Muscle of arm (tissue), 1 donor: ENCODE measurements at regions not wholly inside any gene's neighbourhood (a gene's known extent, or its start where the extent isn't known, plus 50 kb on each side); places are given as distances from the start of the nearest gene placed in this dataset.

Source experiments
- DNase-seq: peaks from one replicate; pipeline ENCODE4 v3.0.0-alpha.2; 2013

DNA sequence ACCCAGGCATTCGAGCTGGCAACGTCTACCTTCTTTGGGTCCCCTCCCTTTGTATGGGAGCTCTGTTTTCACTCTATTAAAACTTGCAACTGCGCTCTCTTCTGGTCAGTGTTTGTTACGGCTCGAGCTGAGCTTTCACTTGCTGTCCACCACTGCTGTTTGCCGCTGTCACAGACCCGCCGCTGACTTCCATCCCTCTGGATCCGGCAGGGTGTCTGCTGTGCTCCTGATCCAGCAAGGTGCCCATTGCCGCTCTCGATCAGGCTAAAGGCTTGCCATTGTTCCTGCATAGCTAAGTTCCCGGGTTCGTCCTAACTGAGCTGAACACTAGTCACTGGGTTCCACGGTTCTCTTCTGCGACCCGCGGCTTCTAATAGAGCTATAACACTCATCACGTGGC is 183.5 kb upstream of the GALNTL6 start:
- DNase-seq = no peak

GRCh38 chr4:171629182-171629581 is 184.0 kb upstream of the GALNTL6 start:
- no peak for DNase-seq

DNA sequence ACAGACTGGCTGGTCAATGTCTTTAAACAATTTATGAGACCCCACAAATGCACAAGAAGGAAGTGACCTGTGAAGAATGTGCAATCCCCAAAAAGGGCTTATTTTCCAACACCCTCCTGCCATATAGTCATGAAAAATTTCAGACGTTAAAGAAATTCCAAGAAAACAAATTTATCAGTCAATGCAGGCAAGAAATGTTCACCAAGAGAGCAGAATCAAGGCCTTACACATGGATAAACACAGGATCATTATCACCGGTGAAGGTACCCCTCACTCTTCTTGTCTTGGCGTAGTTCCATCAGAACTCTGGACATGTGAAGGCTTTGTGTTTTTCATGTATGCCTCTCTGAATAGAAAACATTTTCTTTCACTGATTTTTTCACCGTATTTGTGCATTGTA is 186.7 kb upstream of the GALNTL6 start:
- DNase-seq = no peak

GRCh38 chr4:171622729-171623128 is 190.5 kb upstream of the GALNTL6 start:
- no peak for DNase-seq

DNA sequence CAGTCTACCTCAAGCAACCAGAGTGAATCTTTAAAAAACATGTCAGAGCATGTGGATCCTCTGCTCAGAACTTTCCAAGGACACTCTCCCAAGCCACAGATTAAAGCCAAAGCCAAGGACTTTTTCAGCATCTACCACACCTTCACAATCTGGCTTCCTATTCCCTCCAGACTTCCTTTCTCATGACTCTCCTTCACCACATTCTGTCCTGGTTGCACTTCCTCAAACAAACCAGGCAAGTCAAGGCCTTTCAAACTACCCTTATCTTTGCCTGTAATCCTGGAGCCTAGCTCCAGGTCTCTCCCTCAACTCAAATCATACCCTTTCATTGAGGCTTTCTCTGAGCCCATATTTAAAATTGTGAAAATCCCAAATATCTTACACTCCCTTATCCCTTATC is 191.6 kb upstream of the GALNTL6 start:
- DNase-seq = no peak

DNA sequence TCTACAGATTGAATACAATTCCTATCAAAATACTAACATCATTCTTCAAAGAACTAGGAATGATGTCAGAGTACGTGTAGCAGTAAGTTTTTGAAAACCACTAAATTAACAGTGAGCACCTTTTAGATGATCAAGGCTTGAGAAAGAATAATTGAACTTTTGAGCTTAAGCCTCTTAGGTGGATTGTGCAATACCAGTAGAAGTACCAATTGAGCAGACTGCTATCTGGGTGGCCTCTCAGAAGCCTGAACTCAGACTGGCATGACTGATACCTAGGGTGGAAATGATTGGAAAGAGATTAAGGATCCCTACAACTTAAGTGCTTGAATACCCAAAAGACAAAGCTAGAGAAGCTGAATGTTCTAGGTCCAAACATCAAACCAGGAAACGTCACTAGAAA is 200.3 kb upstream of the GALNTL6 start:
- no peak for DNase-seq

GRCh38 chr4:171602638-171603355 is 210.4 kb upstream of the GALNTL6 start:
- no peak for DNase-seq

DNA sequence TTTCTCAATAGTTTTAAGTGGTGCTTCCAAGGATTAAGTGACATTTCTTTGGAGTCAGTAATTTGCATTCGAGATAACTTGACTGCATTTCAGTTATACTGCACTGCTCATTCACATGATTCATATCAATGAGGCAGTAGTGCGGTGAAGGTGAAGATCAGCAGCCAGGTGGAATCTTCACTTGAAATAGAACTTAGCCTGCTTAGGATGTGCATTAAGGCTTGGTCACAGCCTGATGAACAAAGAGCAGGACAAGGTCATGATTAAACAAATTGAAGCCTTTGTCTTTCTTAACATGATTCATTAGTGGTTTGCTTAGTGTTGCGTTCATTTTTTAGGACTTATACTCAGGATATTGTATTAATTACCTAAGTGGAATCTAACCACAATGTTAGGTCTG is 212.1 kb upstream of the GALNTL6 start:
- DNase-seq = no peak

DNA sequence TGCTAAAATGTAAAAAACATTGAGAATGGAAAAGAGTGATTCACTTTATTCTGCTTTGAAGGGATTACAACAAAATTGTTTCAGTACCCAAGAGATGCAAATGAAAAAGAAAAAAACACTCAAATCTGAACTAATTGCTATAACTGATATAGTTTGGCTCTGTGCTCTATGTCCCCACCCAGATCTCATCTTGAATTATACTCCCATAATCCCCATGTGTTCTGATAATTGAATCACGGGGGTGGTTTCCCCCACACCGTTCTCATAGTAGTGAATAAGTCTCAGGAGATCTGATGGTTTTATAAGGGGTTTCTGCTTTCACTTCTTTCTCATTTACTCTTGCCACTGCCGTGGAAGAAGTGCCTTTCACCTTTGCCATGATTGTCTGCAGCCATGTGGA is 213.6 kb upstream of the GALNTL6 start:
- no peak for DNase-seq

GRCh38 chr4:171594293-171594692 is 218.9 kb upstream of the GALNTL6 start:
- no peak for DNase-seq

DNA sequence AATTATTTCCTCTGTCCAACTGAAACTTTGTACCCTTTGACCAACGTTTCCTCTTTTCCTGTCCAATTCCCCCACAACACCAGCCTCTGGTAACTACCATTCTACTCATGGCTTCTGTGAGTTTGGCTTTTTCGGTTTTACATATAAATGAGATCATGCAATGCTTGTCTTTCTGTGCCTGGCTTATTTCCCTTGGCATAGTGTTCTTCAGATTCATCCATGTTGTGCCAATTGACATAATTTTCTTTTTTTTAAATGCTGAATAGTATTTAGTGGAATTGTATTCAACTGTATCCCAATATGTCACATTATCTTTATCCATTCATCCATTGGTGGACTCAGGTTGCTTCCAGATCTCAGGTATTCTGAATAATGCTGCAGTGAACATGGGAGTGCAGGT is 222.5 kb upstream of the GALNTL6 start:
- no peak for DNase-seq

GRCh38 chr4:171588764-171589163 is 224.4 kb upstream of the GALNTL6 start:
- DNase-seq = no peak

GRCh38 chr4:171588051-171588545 is 225.1 kb upstream of the GALNTL6 start:
- no peak for DNase-seq

DNA sequence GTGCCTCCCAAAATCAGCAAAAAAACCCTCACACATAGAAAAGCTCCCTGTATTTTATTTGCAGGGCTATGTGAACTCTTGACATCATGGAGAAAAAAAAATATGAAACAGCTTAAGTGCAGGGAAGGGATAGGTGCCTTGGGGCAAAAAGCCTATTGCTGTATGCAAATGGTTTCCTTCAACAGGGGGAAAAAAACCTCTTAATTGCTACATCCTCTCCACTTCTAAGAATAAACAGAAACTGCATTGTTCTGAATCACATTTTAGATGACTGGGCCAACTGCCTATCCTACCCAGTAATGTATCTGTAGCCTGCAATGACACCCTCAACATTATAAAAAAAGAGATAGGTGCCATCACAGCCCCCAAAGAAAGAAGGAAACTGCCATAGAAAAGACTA is 229.4 kb upstream of the GALNTL6 start:
- DNase-seq = no peak

DNA sequence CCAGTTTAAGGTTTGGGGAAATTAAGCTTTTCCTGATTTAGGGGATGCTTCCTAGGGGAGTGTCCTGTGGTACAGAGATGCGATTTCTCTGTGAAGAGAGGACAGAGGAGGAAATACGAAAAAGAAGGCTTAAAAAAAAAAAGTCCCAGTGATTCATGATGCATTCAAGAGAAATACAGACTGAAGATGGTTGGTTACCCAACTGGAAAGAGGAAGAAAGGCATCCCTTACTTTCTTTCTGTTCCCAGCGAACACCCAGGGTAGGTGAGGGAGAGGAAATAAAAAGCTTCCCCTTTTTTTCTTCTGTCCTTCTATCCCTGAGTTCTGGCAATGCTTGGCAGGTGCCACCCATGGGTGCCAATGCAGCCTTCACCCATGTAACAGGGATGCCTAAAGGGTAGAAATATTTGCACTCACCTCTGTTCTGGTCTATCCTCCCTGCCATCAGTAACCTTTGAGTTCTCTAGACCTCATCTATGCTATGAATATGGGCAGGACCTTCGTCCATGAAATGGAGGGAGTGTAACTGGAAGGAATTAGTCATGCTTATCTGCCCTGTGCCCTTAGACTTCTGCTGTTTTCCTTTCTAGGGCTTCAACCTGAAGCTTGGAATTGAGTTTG is 230.1 kb upstream of the GALNTL6 start:
- DNase-seq = no peak

- no peak for DNase-seq
Measured at GRCh38 chr4:171573181-171573580, 240.0 kb upstream of the GALNTL6 start.

DNA sequence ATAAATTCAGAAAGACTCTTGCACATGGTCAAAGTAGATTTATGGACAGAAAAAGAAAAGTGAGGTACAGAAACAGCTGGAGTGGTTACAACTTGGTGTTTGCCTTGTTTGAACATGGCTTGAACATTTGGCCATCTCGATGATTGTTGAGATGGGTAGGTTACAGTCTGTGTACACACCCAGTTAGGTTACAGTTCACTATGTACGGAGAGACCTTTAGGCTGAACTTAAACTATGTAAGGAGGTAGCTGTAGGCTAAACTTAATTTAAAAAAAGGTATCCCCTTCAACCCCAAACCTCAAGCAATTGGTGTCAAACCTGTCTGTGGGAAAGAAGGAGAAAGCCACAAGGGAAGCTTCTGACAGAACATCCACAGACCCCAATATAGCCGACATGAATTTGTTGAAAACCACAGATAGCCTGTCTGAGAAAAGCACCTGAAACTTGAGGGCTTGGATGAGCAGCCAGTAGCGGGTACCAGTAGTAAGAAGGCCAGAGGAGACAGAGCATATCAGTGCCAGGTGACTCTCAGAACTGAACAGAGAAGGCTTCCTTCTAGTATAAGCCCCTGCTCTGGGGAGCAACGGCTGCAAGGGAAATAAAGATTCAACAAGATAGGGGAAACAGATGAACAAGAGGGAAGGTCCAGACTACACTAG is 247.9 kb upstream of the GALNTL6 start:
- DNase-seq = no peak

DNA sequence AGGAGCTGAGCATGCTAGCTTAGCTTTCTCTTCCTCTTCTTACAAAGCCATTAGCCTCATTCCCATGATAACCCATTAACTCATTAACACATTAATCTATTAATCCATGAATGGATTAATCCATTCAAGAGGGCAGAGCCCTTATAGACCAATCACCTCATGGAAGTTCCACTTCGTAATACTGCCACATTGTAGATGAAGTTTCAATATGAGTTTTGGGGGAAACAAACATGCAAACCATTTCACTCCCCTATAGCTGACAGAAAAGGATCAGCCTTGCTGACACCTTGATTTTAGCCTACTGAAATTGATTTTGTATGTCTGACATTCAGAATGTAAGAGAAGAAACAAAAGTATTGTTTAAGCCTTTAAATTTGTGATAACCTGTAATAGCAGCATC is 251.8 kb upstream of the GALNTL6 start:
- DNase-seq = no peak

DNA sequence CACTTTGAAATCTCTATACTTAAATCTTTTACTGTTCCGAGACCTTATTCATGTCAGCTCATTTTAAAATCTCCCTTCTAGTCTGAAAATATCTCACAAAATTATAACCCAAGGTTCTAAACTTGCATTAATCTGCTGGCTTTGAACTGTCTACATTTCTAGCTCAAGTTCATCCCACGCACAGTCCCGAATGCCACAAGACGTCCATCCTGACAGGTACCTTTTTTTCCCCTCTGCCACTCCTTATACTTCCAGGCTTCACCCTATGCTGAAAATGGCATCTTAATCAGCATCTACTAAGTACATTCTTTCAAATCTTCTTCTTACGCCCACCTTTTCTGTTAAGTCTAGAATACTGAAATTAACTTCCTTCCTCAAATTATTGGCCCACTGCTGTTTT is 259.2 kb upstream of the GALNTL6 start:
- DNase-seq = no peak

- no peak for DNase-seq
Measured at GRCh38 chr4:171542640-171543039, 270.6 kb upstream of the GALNTL6 start.

GRCh38 chr4:171538601-171539100 is 274.6 kb upstream of the GALNTL6 start:
- DNase-seq = no peak

GRCh38 chr4:171534391-171534790 is 278.8 kb upstream of the GALNTL6 start:
- no peak for DNase-seq

GRCh38 chr4:171532968-171533367 is 280.2 kb upstream of the GALNTL6 start:
- DNase-seq = no peak
